GM18867 (cell line): ENCODE measurements at regions not wholly inside any gene's neighbourhood (a gene's known extent, or its start where the extent isn't known, plus 50 kb on each side); places are given as distances from the start of the nearest gene placed in this dataset.
"Not testable (repeated sequence)": the region's sequence is repeated elsewhere in the genome, so short reads cannot be mapped to it uniquely, and the experiment has no call there.

Experiments used
- ATAC-seq: cut with Tn5 transposase; IDR thresholded peaks from one replicate; pipeline ENCODE4 v1.9.1; 2021; ENCODE audit warnings: mild to moderate bottlenecking, moderate library complexity; ENCODE audit not compliant: unreplicated experiment

GRCh38 chr2:43004879-43005244 is 212.5 kb upstream of the HAAO start:
- no peak for ATAC-seq

GRCh38 chr2:43004126-43004865 is 211.9 kb upstream of the HAAO start:
- not testable (repeated sequence) for ATAC-seq

- ATAC-seq, result no peak
Observed at GRCh38 chr2:43003702-43004101, 211.3 kb upstream of the HAAO start.

GRCh38 chr2:43001787-43002468 is 209.5 kb upstream of the HAAO start:
- ATAC-seq, result no peak

- ATAC-seq, result no peak
Observed at GRCh38 chr2:43001055-43001378, 208.6 kb upstream of the HAAO start.

GRCh38 chr2:43000242-43001054 is 208.1 kb upstream of the HAAO start:
- ATAC-seq, result no peak

- no peak for ATAC-seq
Observed at GRCh38 chr2:42999856-43000241, 207.5 kb upstream of the HAAO start.

GRCh38 chr2:42999391-42999841 is 207.0 kb upstream of the HAAO start:
- no peak for ATAC-seq

- ATAC-seq, result no peak
Observed at GRCh38 chr2:42998721-42999120, 206.3 kb upstream of the HAAO start.

GRCh38 chr2:42996528-42996927 is 204.1 kb upstream of the HAAO start:
- no peak for ATAC-seq

GRCh38 chr2:42995752-42996422 is 203.5 kb upstream of the HAAO start:
- no peak for ATAC-seq

- not testable (repeated sequence) for ATAC-seq
Observed at GRCh38 chr2:42989283-42990081, 197.1 kb upstream of the HAAO start.

- ATAC-seq, result not testable (repeated sequence)
Observed at GRCh38 chr2:42988055-42988454, 195.7 kb upstream of the HAAO start.

- ATAC-seq, result no peak
Observed at GRCh38 chr2:42987112-42987922, 194.9 kb upstream of the HAAO start.

- no peak for ATAC-seq
Observed at GRCh38 chr2:42984617-42985016, 192.2 kb upstream of the HAAO start.

- no peak for ATAC-seq
Observed at GRCh38 chr2:42984081-42984480, 191.7 kb upstream of the HAAO start.

GRCh38 chr2:42980764-42981416 is 188.5 kb upstream of the HAAO start:
- no peak for ATAC-seq

GRCh38 chr2:42979870-42980763 is 187.7 kb upstream of the HAAO start:
- no peak for ATAC-seq
